ENCODE measurements at regions not wholly inside any gene's neighbourhood (a gene's known extent, or its start where the extent isn't known, plus 50 kb on each side); places are given as distances from the start of the nearest gene placed in this dataset.

DNA sequence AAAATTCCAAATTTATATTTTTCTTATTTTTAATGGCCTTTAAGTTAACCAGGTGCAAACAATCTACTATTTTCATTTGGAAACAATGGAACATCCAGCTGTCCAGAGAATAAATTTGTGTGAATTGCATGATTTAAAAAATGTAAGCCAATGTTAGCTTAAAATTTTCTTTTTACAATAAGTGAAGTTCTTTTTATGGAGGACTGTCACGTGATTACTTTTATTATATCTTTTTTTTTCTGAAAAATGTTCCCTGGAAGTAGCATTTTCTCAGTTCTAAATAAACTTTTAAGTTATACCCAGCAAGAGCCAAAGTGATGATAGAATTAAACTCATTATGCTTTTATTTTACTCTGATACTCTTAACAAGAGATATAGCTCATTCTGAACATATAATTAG is 267.7 kb upstream of the SLC35B3 start:
- H3K4me3 ChIP-seq (ENCODE audit: low read depth, low read length), result no peak overlapping the region
- no peak for TF ChIP-seq CTCF (IDR thresholded peaks at IDR 0.05; ENCODE audit: low read depth, low read length)

DNA sequence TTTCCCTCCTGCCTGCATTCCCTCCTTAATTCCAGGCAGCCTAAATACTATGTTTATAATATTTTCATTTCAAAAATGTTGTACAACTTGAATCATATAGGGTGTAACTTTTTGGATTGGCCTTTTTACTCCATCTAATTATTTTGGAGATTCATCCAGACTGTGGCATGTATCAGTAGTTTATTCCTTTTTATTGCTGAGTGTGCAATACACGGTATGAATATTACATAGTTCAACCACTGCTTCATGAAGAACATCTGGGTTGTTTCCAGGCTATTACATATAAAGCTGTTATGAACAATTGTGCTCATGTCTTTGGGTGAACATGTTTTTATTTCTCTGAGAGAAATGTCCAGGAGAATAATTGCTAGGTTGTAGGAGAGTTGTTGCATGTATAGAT is 253.5 kb upstream of the SLC35B3 start:
- H3K4me3 ChIP-seq (ENCODE audit: low read depth, low read length), result no peak overlapping the region
- no peak for TF ChIP-seq CTCF (IDR thresholded peaks at IDR 0.05; ENCODE audit: low read depth, low read length)

DNA sequence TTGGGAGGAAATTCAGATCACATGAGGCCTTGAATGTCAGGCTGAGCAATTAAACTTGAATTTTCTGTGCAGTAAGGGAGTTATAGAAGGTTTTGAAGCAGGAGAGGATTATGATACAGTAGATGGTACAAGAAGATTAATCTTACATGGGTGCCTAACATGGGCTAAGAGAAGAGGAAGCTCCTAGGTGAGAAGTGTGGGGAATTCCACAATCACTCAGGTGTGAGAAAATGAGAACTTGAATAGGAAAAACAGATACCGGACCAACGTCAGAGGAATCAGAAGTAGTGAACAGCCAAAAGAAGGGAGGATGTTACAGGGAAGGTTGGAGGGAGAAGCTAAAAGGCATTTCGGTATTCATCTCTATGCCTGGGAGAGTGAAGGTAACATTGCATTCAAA is 250.7 kb upstream of the SLC35B3 start:
- no peak for TF ChIP-seq CTCF (IDR thresholded peaks at IDR 0.05; ENCODE audit: low read depth, low read length)
- no peak overlapping the region for H3K4me3 ChIP-seq (ENCODE audit: low read depth, low read length)

DNA sequence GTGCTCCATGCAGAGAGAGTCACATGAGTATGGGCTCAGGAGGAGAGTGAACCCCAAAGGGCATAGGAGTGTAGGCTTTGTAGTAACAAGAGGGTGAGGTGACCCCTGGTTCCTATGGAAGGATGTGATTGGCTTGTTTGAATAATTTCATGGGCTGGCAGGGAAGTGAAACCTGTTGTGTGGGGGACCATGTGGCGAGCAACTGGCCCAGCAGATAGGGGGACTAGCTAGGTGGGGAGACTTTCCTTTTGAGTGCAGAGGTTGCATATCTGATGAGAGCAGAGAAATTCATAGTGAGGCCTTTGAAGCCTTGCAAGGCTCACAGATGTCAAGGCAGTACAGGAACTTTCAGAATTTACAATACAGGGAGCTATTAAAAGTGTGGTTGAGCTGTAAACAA is 247.9 kb upstream of the SLC35B3 start:
- TF ChIP-seq CTCF (IDR thresholded peaks at IDR 0.05; ENCODE audit: low read depth, low read length), result no peak
- no peak overlapping the region for H3K4me3 ChIP-seq (ENCODE audit: low read depth, low read length)

GRCh38 chr6:8679823-8680222 is 244.5 kb upstream of the SLC35B3 start:
- H3K4me3 ChIP-seq (ENCODE audit: low read depth, low read length), result no peak overlapping the region
- no peak for TF ChIP-seq CTCF (IDR thresholded peaks at IDR 0.05; ENCODE audit: low read depth, low read length)

GRCh38 chr6:8678466-8678865 is 243.1 kb upstream of the SLC35B3 start:
- no peak overlapping the region for H3K4me3 ChIP-seq (ENCODE audit: low read depth, low read length)
- no peak for TF ChIP-seq CTCF (IDR thresholded peaks at IDR 0.05; ENCODE audit: low read depth, low read length)

DNA sequence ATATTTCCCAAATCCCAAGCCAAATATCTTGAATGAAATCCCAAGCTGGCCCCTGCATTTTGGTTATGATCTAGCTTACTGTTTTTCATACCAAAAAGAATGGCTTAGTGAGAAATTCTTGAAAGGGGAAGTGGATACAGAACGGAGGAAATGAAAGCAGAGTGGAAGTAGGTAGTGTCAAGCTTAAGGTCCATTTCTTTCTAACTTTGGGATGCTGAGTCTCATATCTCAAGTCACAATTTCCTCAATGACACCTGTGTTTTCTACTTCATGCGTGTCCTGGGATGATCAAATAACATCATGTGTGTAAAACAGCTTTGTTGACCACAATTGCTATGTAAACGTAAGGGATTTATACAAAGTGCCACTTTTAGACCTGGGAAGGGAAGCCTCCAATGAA is 238.8 kb upstream of the SLC35B3 start:
- TF ChIP-seq CTCF (IDR thresholded peaks at IDR 0.05; ENCODE audit: low read depth, low read length), result no peak
- no peak overlapping the region for H3K4me3 ChIP-seq (ENCODE audit: low read depth, low read length)

Data from WI38 (cell line).